ENCODE measurements at regions not wholly inside any gene's neighbourhood (a gene's known extent, or its start where the extent isn't known, plus 50 kb on each side); places are given as distances from the start of the nearest gene placed in this dataset.

DNA sequence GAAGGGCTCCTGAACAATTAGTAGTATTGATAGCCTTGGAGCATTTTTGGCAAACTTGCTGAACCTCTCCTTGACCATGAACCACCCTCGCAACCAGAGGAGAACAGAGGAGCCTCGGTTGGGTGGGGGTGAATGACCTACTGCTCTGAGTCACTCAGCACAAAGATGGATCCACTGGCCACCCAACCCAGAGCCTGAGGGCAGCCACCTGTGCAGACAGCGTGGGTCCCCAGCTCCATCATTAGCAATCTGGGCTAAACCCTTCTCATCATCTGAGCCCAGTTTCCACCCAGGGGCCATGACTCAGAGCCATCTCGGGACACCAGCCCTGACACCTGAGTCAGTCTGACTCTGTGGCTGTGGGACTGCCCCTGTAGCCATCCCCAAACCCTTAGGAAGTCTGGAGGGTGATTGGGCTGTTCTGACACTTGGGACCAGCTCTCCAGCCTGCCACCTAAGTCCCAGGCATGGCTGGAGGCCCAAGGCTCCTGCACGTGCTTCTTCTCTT lies 171.8 kb upstream of the GPR26 start:
- no peaks in the 10 kb centered on the region for H3K79me2 ChIP-seq (ENCODE audit: control insufficient read depth in 1 of 2, insufficient read depth in 2 of 2, low read length in 2 of 2)
- TF ChIP-seq BRCA1 (IDR thresholded peaks at IDR 0.05; ENCODE audit: low read depth, low read length): no peak
- no peak for TF ChIP-seq ZNF274 (IDR thresholded peaks at IDR 0.05; ENCODE audit: borderline replicate concordance, extremely low read depth, low read length)
- TF ChIP-seq GABPA (IDR thresholded peaks at IDR 0.05; ENCODE audit: borderline replicate concordance, insufficient read depth, low read length): no peak
- no peak for TF ChIP-seq POU5F1 (IDR thresholded peaks at IDR 0.05; ENCODE audit: low read depth, low read length)
- TF ChIP-seq SIX5 (IDR thresholded peaks at IDR 0.05; ENCODE audit: low read depth, low read length): no peak
- TF ChIP-seq GTF2F1 (IDR thresholded peaks at IDR 0.05; ENCODE audit: borderline replicate concordance, low read depth, low read length): no peak
- TF ChIP-seq EZH2 (IDR thresholded peaks at IDR 0.05; ENCODE audit: low read depth, low read length, severe bottlenecking): no peak
- no peak for TF ChIP-seq SP1 (IDR thresholded peaks at IDR 0.05; ENCODE audit: low read depth, low read length)
- no peak for TF ChIP-seq HDAC2 (IDR thresholded peaks at IDR 0.05; ENCODE audit: borderline replicate concordance in 1 of 2, low read depth in 2 of 2, low read length in 2 of 2)
- no peak for TF ChIP-seq SIRT6 (IDR thresholded peaks at IDR 0.05; ENCODE audit: low read length)
- no peak for TF ChIP-seq CBX5 (IDR thresholded peaks at IDR 0.05; ENCODE audit: low read depth, low read length)
- no peak for TF ChIP-seq CTBP2 (IDR thresholded peaks at IDR 0.05; ENCODE audit: borderline replicate concordance, insufficient read depth, insufficient read length, low read length)
- no peak for TF ChIP-seq NRF1 (IDR thresholded peaks at IDR 0.05; ENCODE audit: low read depth, low read length)
- no peak for TF ChIP-seq SP4 (IDR thresholded peaks at IDR 0.05; ENCODE audit: low read length)

More for the DNA sequence above, 171.8 kb upstream of the GPR26 start:
- H3K18ac ChIP-seq (ENCODE audit: extremely low read depth, low read length): no peak overlapping the region; the same call in 1 of the 2 replicates
- FAIRE-seq (no peak), DNase-seq (ENCODE audit: low read depth in 1 of 2, low spot score in 2 of 2) (no peak)
- H3K36me3 ChIP-seq (ENCODE audit: control insufficient read depth in 2 of 4, insufficient read depth in 4 of 4, low read length in 3 of 4): no peaks in the 10 kb centered on the region
- H2AFZ ChIP-seq (ENCODE audit: low read length): no peak overlapping the region
- no peak overlapping the region for H3K4ac ChIP-seq (replicated peaks; ENCODE audit: insufficient read length, low read depth, low read length)
- no peak overlapping the region for H3K27ac ChIP-seq (ENCODE audit: low read depth, low read length)
- no peak overlapping the region for H3K14ac ChIP-seq (ENCODE audit: insufficient read length)
- no peak overlapping the region for H2AK5ac ChIP-seq (ENCODE audit: low read depth, low read length)
- ChIA-PET POLR2A (ENCODE audit: partially characterized antibody) (no interaction called here), CTCF (ENCODE audit: partially characterized antibody) (interaction anchor here (0.8 kb wide), 1 partner anchor 42 kb away, joined by 3 read pairs; no protein-coding TSS in a partner anchor)
- H4K8ac ChIP-seq (ENCODE audit: extremely low read depth, insufficient read depth, low read length): no peak overlapping the region
- H3K56ac ChIP-seq (replicated peaks; ENCODE audit: insufficient read length, low read depth, low read length): no peak overlapping the region
- H3K4me3 ChIP-seq (ENCODE audit: extremely low read depth in 1 of 4, insufficient read depth in 2 of 4, low read depth in 3 of 4, low read length in 4 of 4): no peak overlapping the region
- H3K4me1 ChIP-seq (replicated peaks in 1 of 4; ENCODE audit: control insufficient read depth in 3 of 4, insufficient read depth in 4 of 4, low read length in 3 of 4): peaks cover 7 to 26% (median 11%) of the 10 kb centered on the region in 4 experiments
- H4K20me1 ChIP-seq (replicated peaks in 1 of 2; ENCODE audit: control insufficient read depth in 1 of 2, insufficient read depth in 2 of 2, low read length in 2 of 2): no peaks in the 10 kb centered on the region
- no peaks in the 10 kb centered on the region for H3K79me1 ChIP-seq (ENCODE audit: low read depth, low read length)
- no peak overlapping the region for H4K91ac ChIP-seq (replicated peaks; ENCODE audit: insufficient read length, low read length)
- H2BK5ac ChIP-seq (ENCODE audit: low read depth, low read length): no peak overlapping the region
- no peak overlapping the region for H3K4me2 ChIP-seq (ENCODE audit: insufficient read depth in 1 of 2, low read depth in 2 of 2, low read length in 2 of 2)
- 86% methylated on average over 5 of the region's 5 CpGs; no CpG with 5 or more reads in 1 of the 2 experiments for WGBS, 2 experiments (ENCODE audit: extremely low coverage in 1 of 2, insufficient coverage in 1 of 2, insufficient read length in 1 of 2, insufficient replicate concordance in 2 of 2, low coverage in 1 of 2, low lambda C conversion rate in 2 of 2, missing lambda C conversion rate in 1 of 2)
- no peak overlapping the region for H2BK12ac ChIP-seq (ENCODE audit: low read depth, low read length)
- no peak overlapping the region for H4K5ac ChIP-seq (ENCODE audit: insufficient read length, low read depth, low read length)
- H3K9ac ChIP-seq (replicated peaks in 1 of 4; ENCODE audit: extremely low read depth in 1 of 4, low read depth in 3 of 4, low read length in 3 of 4): no peak overlapping the region
- H3K23me2 ChIP-seq (ENCODE audit: low read depth, low read length): no peaks in the 10 kb centered on the region
- H3K9me3 ChIP-seq (ENCODE audit: insufficient read depth in 2 of 2, low read depth in 1 of 2, low read length in 1 of 2): no peaks in the 10 kb centered on the region; a peak in 1 of 4 replicates
- H3K23ac ChIP-seq (ENCODE audit: insufficient read length): no peak overlapping the region
- H2BK120ac ChIP-seq (replicated peaks; ENCODE audit: low read depth, low read length): no peak overlapping the region
- 0 out of 2 replicates have a peak overlapping the region, but pooled peaks have one; percentile 1 for H2BK15ac ChIP-seq (ENCODE audit: low read length)
- no peaks in the 10 kb centered on the region for H3K27me3 ChIP-seq (replicated peaks in 1 of 4; ENCODE audit: control insufficient read depth in 3 of 4, extremely low read depth in 1 of 4, insufficient read depth in 3 of 4, low read length in 3 of 4)
- H2BK20ac ChIP-seq (ENCODE audit: low read length): no peak overlapping the region

All from H1 (cell line).